Transverse colon (tissue), 4 donors: ENCODE measurements at regions not wholly inside any gene's neighbourhood (a gene's known extent, or its start where the extent isn't known, plus 50 kb on each side); places are given as distances from the start of the nearest gene placed in this dataset.

Source experiments
- DNase-seq: peaks from one replicate; pipeline ENCODE4 v3.0.0-alpha.2; 2019
- H3K27ac ChIP-seq, 4 donors: fragments of 200-600 bp; sonication (generic); 2 replicates each; pipeline ENCODE4 v1.5.1; 2016 to 2018; ENCODE audit warnings: inconsistent platforms in 4 of 4
- H3K27me3 ChIP-seq: fragments of 200-600 bp; sonication (generic); 2 replicates; pipeline ENCODE4 v1.5.1; 2017; ENCODE audit warnings: inconsistent platforms
- H3K36me3 ChIP-seq, 4 donors: fragments of 200-600 bp; sonication (generic); 2 replicates each; pipeline ENCODE4 v1.5.1; 2017 to 2019; ENCODE audit warnings: inconsistent platforms in 4 of 4
- H3K4me1 ChIP-seq, 4 donors: fragments of 200-600 bp; sonication (generic); 2 replicates each; pipeline ENCODE4 v1.5.1; 2017 to 2020; ENCODE audit warnings: inconsistent platforms in 4 of 4
- H3K4me3 ChIP-seq, 4 donors: fragments of 200-600 bp; sonication (generic); 1 replicate in 1 of 4; 2 replicates in 3 of 4; pipeline versions ENCODE4 v1.5.1 to v1.6.1; 2017 to 2019; ENCODE audit warnings: inconsistent platforms in 4 of 4
- H3K9me3 ChIP-seq, 2 donors: fragments of 200-600 bp; sonication (generic); 2 replicates each; pipeline ENCODE4 v1.5.1; 2017 to 2019; ENCODE audit warnings: inconsistent platforms in 2 of 2
- CTCF ChIP-seq, 5 experiments: fragments of 200-600 bp in 3 of 5; fragments of 450-650 bp in 2 of 5; sonication (generic) in 3 of 5; IDR thresholded peaks; 1 replicate in 2 of 5; 2 replicates in 3 of 5; pipeline ENCODE4 v1.5.1; 2016 to 2017; ENCODE audit warnings: antibody characterized with exemption in 5 of 5, inconsistent platforms in 3 of 5, mild to moderate bottlenecking in 2 of 5, moderate library complexity in 1 of 5
- EP300 ChIP-seq: sonication (generic); formaldehyde crosslinking; IDR thresholded peaks from one replicate; pipeline ENCODE4 v1.6.1; 2017; ENCODE audit warnings: antibody characterized with exemption, low read depth
- POLR2A ChIP-seq: fragments of 450-650 bp; IDR thresholded peaks from one replicate; pipeline ENCODE4 v1.6.1; 2016; ENCODE audit warnings: antibody characterized with exemption, mild to moderate bottlenecking, moderate library complexity
- POLR2AphosphoS5 ChIP-seq, 3 donors: sonication (generic); formaldehyde crosslinking; IDR thresholded peaks; one replicate each; pipeline ENCODE4 v1.6.1; 2016; ENCODE audit warnings: antibody characterized with exemption in 3 of 3
- WGBS, 2 donors: methylation state at CpG; one replicate each; pipeline ENCODE4 v1.1.5; 2018; ENCODE audit warnings: low coverage in 1 of 2; 5-methylcytosine and 5-hydroxymethylcytosine counted together
- in situ Hi-C, 4 donors: fragments of 200-750 bp; cut with MboI; loops; one replicate each; pipeline versions ENCODE4 v1.15.0 to v1.15.1; 2017; ENCODE audit warnings: low sequenced_read_pairs in 3 of 4, low pct_ligation_motif_present in 1 of 4, low pct_unique_long_range_greater_than_20kb in 1 of 4
- intact Hi-C: fragments of 100-400 bp; cut with DNase I; formaldehyde crosslinking; loops from one replicate; pipeline ENCODE4 v1.15.1; 2023; ENCODE audit warnings: low total_unique reads

GRCh38 chr2:180682871-180683270, 297.5 kb upstream of the UBE2E3 start:
- TF ChIP-seq EP300 (no peak), POLR2AphosphoS5 (IDR thresholded peaks at IDR 0.05) (no peak), POLR2A (no peak), CTCF (IDR thresholded peaks at IDR 0.05) (no peak)
- no peaks in the 10 kb centered on the region for H3K36me3 ChIP-seq
- DNase-seq, result no peak
- 43% methylated on average over 1 of the region's 1 CpG; no CpG with 5 or more reads in 1 of the 2 donors for WGBS, 2 donors
- no peak overlapping the region for H3K4me3 ChIP-seq
- no peaks in the 10 kb centered on the region for H3K9me3 ChIP-seq
- H3K27me3 ChIP-seq, result no peaks in the 10 kb centered on the region
- H3K27ac ChIP-seq, result no peak overlapping the region
- no peaks in the 10 kb centered on the region for H3K4me1 ChIP-seq
- in situ Hi-C loops, result no loop called here
- intact Hi-C loops, result no loop called here

- intact Hi-C loops (no loop called here), in situ Hi-C loops (no loop called here)
- Histone ChIP-seq H3K27me3 (no peaks in the 10 kb centered on the region), H3K9me3 (no peaks in the 10 kb centered on the region), H3K4me1 (no peaks in the 10 kb centered on the region), H3K27ac (no peak overlapping the region), H3K36me3 (no peaks in the 10 kb centered on the region), H3K4me3 (no peak overlapping the region)
- WGBS, 2 donors, result 61 to 67% methylated on average over 1 to 2 of the region's 2 CpGs
- TF ChIP-seq POLR2A, result no peak
- no peak for TF ChIP-seq EP300
- TF ChIP-seq CTCF (IDR thresholded peaks at IDR 0.05), result no peak
- no peak for TF ChIP-seq POLR2AphosphoS5 (IDR thresholded peaks at IDR 0.05)
- DNase-seq, result no peak
These were observed 300.7 kb upstream of the UBE2E3 start for GRCh38 chr2:180679693-180680092.

- DNase-seq, result no peak
- H3K4me1 ChIP-seq, result no peaks in the 10 kb centered on the region
- intact Hi-C loops, result no loop called here
- TF ChIP-seq EP300 (no peak), POLR2A (no peak), CTCF (IDR thresholded peaks at IDR 0.05) (no peak), POLR2AphosphoS5 (IDR thresholded peaks at IDR 0.05) (no peak)
- H3K9me3 ChIP-seq, result no peaks in the 10 kb centered on the region
- in situ Hi-C loops, result no loop called here
- no peaks in the 10 kb centered on the region for H3K36me3 ChIP-seq
- no peaks in the 10 kb centered on the region for H3K27me3 ChIP-seq
- no peak overlapping the region for H3K4me3 ChIP-seq
- WGBS, 2 donors, result 39 to 47% methylated on average over 3 of the region's 3 CpGs
- H3K27ac ChIP-seq, result no peak overlapping the region
These were observed 301.8 kb upstream of the UBE2E3 start for GRCh38 chr2:180678625-180678972.

GRCh38 chr2:180677930-180678624, 302.3 kb upstream of the UBE2E3 start:
- H3K27me3 ChIP-seq, result no peaks in the 10 kb centered on the region
- TF ChIP-seq CTCF (IDR thresholded peaks at IDR 0.05), result no peak
- no peak for TF ChIP-seq POLR2AphosphoS5 (IDR thresholded peaks at IDR 0.05)
- TF ChIP-seq POLR2A, result no peak
- no peak for TF ChIP-seq EP300
- H3K9me3 ChIP-seq, result no peaks in the 10 kb centered on the region
- no peaks in the 10 kb centered on the region for H3K36me3 ChIP-seq
- DNase-seq, result no peak
- intact Hi-C loops, result no loop called here
- WGBS, 2 donors, result 62 to 81% methylated on average over 2 to 3 of the region's 3 CpGs
- no peak overlapping the region for H3K4me3 ChIP-seq
- H3K4me1 ChIP-seq, result no peaks in the 10 kb centered on the region
- H3K27ac ChIP-seq, result no peak overlapping the region
- in situ Hi-C loops, result no loop called here
